ENCODE measurements at regions not wholly inside any gene's neighbourhood (a gene's known extent, or its start where the extent isn't known, plus 50 kb on each side); places are given as distances from the start of the nearest gene placed in this dataset.
A peak's percentile ranks its signal among the peaks of the same experiment; 100 is the strongest.

DNA sequence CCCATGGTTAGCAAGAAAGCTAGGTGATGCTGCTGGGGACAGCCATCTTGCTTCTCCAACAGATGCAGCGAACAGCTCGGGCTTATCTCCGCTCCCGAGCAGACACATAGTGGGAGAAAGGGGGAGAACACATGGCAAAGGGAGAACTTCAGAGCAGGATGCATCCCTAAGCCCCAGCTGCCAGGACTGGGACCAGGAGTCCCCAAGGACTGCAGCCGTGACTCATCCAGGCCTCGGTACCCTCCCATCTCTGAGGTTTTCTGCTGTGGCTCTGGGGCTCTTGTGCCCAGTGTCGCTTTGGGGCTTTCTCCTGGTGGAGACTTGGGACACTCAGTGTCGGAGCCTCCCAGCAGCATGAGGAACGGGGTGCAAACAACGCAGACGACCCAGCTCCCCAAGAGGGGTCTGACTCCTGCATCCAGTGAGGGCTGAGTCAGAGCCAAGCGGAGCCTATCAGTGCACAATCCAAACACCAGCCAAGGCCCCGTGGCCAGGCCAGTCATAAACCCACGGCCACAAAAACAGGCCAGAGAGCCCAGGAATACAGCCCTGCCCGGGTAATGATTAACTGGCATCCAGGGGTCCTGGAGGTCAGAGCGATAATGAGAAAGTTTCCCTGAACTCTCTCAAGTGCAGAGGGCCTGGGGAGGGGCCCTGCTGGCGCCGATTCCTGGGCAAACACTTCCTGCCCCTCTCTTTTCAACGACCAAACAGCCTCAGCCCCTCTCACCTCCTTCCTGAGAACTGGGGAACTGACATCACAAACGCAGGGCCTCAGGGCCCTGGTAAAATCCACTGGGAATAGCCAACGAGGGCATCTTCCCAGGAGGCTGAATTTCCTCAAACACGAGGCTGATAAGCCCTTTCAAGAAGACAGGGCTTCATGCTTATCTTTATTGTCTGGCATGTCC, 202.9 kb downstream of the USP12 start:
- ATAC-seq = peak; percentile 49 to 76 (median 69)
- WGBS, 2 donors = 31 to 35% methylated on average over 22 of the region's 22 CpGs
- Histone ChIP-seq H3K4me1 (peaks cover 38 to 53% (median 40%) of the 10 kb centered on the region in 3 donors), H3K27me3 (no peaks in the 10 kb centered on the region), H3K36me3 (no peaks in the 10 kb centered on the region), H3K4me3 (no peak overlapping the region), H3K9me3 (no peaks in the 10 kb centered on the region), H3K27ac (peak overlapping the region in 3 of 4 donors; percentile 53 to 70 (median 68))
- intact Hi-C loops (cut with DNase I) = no loop called here
- peak; percentile 62 to 80 (median 68) for DNase-seq
- TF ChIP-seq, protein P1, sequence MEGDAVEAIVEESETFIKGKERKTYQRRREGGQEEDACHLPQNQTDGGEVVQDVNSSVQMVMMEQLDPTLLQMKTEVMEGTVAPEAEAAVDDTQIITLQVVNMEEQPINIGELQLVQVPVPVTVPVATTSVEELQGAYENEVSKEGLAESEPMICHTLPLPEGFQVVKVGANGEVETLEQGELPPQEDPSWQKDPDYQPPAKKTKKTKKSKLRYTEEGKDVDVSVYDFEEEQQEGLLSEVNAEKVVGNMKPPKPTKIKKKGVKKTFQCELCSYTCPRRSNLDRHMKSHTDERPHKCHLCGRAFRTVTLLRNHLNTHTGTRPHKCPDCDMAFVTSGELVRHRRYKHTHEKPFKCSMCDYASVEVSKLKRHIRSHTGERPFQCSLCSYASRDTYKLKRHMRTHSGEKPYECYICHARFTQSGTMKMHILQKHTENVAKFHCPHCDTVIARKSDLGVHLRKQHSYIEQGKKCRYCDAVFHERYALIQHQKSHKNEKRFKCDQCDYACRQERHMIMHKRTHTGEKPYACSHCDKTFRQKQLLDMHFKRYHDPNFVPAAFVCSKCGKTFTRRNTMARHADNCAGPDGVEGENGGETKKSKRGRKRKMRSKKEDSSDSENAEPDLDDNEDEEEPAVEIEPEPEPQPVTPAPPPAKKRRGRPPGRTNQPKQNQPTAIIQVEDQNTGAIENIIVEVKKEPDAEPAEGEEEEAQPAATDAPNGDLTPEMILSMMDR (IDR thresholded peaks at IDR 0.05) = no peak
- no peak for FAIRE-seq

DNA sequence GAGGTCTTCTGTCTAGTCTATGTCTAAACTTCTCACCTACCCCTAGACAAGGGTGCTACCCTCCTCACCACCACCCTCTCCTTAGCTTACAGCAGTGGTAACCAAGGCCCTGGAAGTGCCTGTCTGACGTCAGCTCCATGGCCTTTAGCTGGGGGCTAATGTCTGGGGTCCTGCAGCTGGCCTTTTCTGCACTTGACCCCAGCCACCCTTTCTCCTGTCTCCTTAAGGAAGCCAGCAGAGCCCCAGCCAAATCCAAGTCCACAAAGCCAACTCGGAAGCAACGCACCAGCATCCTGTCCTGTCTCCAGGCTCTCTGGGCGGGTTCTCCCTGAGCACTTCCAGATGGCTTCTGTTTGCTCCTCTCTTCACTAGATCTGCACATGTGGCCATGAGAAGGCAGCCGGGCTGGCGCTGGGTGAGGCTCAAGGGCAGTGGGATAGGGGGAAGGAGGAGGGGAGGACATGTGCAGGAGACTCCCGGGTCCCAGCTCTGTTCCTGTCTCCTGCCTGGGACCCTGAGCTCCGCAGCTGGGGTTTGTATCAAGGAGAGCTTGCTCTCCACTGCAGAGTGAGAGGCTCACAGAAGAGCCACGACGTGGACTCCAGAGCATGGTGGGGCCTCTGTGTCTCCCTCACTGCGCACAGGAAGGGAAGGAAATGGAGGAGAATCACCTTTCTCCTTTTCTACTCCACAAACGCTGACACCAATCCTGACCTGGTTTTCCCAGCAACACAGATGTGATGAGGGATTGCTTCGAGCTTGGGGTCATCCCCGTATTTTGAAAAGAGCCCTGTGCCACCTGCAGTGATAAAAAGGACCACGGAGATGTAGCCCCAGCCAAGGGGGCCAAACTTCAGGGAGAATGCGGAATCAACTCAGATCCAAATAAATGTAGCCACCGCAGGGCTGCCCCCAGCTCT, 204.2 kb downstream of the USP12 start:
- peak in 3 of 4 donors; percentile 15 to 42 (median 16) for ATAC-seq
- intact Hi-C loops (cut with DNase I) = no loop called here
- H3K4me3 ChIP-seq = no peak overlapping the region
- 71 to 72% methylated on average over 17 of the region's 17 CpGs for WGBS, 2 donors
- DNase-seq = peak in 2 of 6 donors; percentile 40 to 73
- H3K27me3 ChIP-seq = no peaks in the 10 kb centered on the region
- no peaks in the 10 kb centered on the region for H3K9me3 ChIP-seq
- no peak for FAIRE-seq
- no peaks in the 10 kb centered on the region for H3K36me3 ChIP-seq
- H3K27ac ChIP-seq = peak overlapping the region in 1 of 4 donors; percentile 70
- TF ChIP-seq, protein P1 (IDR thresholded peaks at IDR 0.05) = no peak
- H3K4me1 ChIP-seq = peaks cover 43 to 67% (median 47%) of the 10 kb centered on the region in 3 donors

- Histone ChIP-seq H3K27me3 (no peaks in the 10 kb centered on the region), H3K4me1 (peaks cover 49 to 73% (median 54%) of the 10 kb centered on the region in 3 donors), H3K27ac (no peak overlapping the region), H3K4me3 (no peak overlapping the region), H3K9me3 (no peaks in the 10 kb centered on the region), H3K36me3 (no peaks in the 10 kb centered on the region)
- ATAC-seq (no peak), DNase-seq (no peak), FAIRE-seq (no peak)
- intact Hi-C loops (cut with DNase I) = no loop called here
- WGBS, 2 donors = 81 to 88% methylated on average over 4 of the region's 4 CpGs
- TF ChIP-seq, protein P1 (IDR thresholded peaks at IDR 0.05) = no peak
Observed at GRCh38 chr13:26966701-26967080, 204.9 kb downstream of the USP12 start.

- FAIRE-seq = no peak
- peak in 2 of 4 donors; percentile 8 to 16 for ATAC-seq
- H3K4me3 ChIP-seq = no peak overlapping the region
- H3K9me3 ChIP-seq = no peaks in the 10 kb centered on the region
- no peak overlapping the region for H3K27ac ChIP-seq
- WGBS, 2 donors = 58 to 59% methylated on average over 22 of the region's 22 CpGs
- H3K27me3 ChIP-seq = no peaks in the 10 kb centered on the region
- H3K36me3 ChIP-seq = no peaks in the 10 kb centered on the region
- H3K4me1 ChIP-seq = peaks cover 53 to 79% (median 58%) of the 10 kb centered on the region in 3 donors
- DNase-seq = peak; percentile 60 to 82 (median 74)
- intact Hi-C loops (cut with DNase I) = no loop called here
- TF ChIP-seq, protein P1 (IDR thresholded peaks at IDR 0.05) = no peak
Observed at GRCh38 chr13:26965952-26966700, 205.5 kb downstream of the USP12 start.

All from pancreas (tissue), 10 donors.